NCI-H1092 (cell line): ENCODE measurements at regions not wholly inside any gene's neighbourhood (a gene's known extent, or its start where the extent isn't known, plus 50 kb on each side); places are given as distances from the start of the nearest gene placed in this dataset.
"Not testable (repeated sequence)": the region's sequence is repeated elsewhere in the genome, so short reads cannot be mapped to it uniquely, and the experiment has no call there.

ENCODE experiments used
- DNase-seq: peaks from one replicate; lab custom pipeline; 2025; lab: John Stamatoyannopoulos, UW

GRCh38 chr14:105600939-105601359, 74.6 kb downstream of the TMEM121 start:
- no peak for DNase-seq

- DNase-seq, result no peak
These were observed 75.2 kb downstream of the TMEM121 start for GRCh38 chr14:105601360-105602242.

GRCh38 chr14:105602243-105602750, 75.9 kb downstream of the TMEM121 start:
- no peak for DNase-seq

DNA sequence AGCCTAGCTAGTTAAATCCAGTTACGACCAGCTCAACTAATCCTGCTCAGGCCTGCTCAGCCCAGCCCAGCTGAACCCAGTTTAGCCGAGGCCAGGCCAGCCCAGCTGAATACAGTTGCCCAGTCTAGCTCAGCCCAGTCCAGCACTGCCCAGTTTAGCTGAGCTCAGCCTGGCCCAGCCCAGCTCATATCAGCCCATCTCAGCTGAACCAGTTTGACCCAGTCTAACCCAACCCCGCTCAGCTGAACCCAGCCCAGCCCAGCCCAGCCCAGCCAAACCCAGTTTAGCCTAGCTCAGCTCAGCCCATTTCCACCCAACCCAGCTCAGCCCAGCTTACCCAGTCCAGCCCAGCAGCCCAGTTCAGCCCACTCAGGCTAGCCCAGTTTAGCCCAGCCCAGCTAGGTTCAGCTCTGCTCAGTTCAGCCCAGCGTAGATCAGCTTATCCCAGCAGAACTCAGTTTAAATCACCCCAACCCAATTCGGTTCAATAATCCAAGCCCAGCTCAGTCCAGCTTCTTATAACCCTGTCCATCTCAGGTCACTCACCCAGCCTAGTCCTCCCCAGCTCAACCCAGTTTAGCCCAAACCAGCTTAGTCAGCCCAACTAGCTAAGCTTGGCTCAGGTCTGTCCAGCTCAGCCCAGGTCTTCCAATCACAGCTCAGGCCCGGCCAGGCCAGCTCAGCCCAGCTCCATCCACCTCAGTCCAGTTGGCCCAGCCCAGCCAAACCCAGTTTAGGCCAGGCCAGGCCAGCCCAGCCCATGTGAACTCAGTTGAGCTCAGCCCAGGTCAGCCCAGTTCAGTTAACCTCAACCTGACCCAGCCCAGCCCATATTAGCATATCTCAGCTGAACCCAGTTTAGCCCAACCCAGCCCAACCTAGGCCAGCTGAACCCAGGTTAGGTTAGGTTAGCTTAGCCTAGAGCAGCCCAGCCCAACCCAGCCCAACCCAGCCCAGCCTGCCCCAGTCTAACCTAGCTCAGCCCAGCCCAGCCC, 76.7 kb downstream of the TMEM121 start:
- DNase-seq, result no peak

DNA sequence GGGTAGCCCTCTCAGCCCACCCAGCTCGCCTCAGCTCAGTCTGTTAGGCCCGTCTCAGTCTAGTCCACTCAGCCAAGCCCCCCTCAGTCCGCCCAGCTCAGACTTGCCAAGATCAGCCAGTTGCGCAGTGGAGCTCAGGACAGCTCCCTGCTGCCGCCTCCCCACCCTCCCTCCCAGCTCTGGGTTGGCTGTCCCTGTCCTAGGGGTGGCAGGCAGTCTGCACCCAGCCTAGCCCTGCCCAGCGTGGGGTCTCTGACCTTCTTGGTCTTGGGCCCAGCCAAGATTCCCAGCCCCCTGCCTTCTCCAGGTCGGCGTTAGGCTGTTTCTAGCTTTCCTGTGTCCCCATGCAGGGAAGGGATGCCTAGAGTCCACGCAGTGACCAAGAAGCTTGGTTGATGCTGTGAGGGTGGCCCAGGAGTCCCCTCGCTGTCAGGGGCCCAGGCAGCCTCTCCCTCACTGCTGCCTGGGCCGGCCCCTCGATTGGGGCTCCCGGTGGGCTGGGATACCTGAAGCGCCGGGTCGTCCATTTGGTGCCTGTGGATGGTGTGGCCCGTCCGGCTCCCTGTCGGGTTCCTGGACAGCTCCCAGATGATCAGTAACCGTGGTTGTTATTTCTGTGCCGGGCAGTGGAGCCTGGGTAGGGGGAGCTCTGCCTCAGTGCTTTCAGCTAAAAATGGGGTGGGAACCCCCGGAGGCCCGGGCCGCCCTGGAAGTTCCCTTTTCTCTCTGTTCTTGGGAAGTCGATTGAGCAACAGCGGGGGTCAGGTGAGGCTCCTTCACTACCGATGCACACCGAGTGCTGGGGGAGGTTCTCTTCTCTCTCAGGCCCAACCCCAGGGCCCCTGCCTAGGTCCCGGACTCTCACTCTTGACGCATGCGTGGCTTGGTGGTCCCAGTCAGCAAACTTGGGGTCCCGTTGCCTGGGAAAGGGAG, 78.4 kb downstream of the TMEM121 start:
- not testable (repeated sequence) for DNase-seq

- DNase-seq, result no peak
These were observed 79.3 kb downstream of the TMEM121 start for GRCh38 chr14:105605464-105606304.

- DNase-seq, result not testable (repeated sequence)
These were observed 80.1 kb downstream of the TMEM121 start for GRCh38 chr14:105606305-105606975.

DNA sequence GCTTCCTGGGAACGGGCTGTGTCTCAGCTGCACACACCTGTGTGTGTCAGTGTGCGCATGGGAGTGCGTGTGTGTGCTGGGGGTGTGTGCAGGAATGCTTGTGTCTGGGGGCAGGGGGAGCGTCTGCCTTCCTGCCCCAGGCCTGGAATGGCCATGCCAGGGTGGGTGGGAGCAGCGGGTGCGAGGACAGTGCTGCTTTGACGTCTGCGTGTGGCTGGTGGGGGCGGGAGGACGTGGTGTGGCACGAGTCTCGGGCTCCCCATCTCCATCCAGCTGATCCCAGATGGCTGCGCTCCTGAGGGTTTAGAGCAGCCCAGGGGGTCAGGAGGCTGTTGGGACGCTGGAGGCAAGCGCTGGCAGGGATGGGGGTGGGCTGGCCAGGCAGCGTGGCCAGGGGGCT, 80.6 kb downstream of the TMEM121 start:
- not testable (repeated sequence) for DNase-seq

DNA sequence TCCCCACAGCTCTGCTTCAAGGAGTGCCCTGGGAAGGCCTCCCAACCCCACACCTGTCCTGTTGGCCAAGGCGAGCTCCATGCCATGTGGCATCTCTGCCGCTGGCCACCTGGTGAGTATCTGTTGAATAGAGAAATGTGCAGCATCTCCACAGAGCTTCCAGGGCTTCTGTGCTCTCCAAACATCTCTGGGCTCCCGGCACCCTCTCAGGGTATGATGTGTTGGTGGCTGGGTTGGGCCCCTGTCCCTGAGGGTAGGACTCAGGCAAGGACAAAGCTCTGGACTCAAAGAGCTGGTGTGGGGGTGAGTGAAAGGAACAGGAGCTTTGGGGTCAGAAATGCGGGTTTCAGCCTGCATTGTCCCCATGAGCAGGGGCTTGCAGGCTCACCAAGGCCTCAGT, 88.6 kb downstream of the TMEM121 start:
- DNase-seq, result not testable (repeated sequence)

GRCh38 chr14:105615986-105616801, 89.8 kb downstream of the TMEM121 start:
- not testable (repeated sequence) for DNase-seq

DNA sequence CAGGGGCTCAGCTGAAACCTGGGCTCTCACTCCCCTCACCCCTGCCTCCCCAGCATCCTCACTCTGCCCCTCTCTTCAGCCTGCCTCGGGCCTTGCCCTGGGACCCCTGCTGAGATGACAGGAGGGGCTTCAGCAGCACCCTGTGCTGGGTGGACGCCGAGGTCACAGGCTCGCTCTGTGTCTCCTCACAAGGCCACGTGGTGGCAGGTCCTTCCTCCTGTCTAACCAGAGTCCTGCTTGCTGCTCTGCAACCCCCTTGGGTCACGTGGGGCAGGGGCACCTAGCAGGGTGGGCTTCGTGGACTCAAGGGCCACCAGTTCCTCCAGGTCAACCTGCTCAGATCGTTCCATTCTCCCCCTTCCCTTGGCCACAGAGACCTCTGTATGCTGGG, 90.4 kb downstream of the TMEM121 start:
- no peak for DNase-seq

DNA sequence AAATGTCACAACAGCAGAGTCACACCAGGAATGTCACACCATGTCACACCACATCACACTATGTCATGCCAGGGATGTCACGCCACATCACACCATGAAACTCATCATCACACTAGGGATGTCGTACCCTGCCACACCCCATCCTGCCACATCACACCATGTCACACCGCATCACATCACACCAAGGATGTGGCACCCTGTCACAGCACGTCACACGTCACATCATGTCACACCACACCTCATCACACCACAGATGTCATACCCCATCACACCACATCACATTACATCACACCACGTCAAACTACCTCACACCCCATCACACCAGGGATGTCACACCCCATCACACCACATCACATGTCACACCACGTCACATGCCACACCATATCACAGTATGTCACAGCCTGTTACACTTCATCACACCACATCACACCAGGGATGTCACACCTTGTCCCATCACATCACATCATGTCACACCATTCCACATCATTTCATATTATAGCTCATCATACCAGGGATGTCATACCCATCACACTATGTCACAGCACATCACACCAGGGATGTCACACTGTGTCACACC, 90.9 kb downstream of the TMEM121 start:
- no peak for DNase-seq

DNA sequence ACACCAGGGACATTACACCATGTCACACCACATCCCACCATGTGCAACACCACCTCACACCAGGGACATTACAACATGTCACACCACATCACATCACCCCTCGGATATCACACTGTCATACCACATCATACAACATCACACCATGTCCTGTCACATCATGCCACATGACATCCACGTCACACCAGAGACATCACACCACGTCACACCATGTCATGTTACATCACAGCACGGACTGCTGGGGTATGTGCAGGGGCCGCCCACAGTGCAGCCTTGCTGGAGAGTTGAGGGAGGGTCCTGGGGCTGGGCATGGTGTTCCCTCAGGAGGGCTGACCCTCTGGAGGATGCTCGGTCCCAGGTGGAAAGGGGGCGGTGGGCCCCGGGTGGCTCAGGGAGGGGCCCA, 91.4 kb downstream of the TMEM121 start:
- DNase-seq, result not testable (repeated sequence)

- DNase-seq, result not testable (repeated sequence)
These were observed 92.9 kb downstream of the TMEM121 start for GRCh38 chr14:105619324-105619723.

DNA sequence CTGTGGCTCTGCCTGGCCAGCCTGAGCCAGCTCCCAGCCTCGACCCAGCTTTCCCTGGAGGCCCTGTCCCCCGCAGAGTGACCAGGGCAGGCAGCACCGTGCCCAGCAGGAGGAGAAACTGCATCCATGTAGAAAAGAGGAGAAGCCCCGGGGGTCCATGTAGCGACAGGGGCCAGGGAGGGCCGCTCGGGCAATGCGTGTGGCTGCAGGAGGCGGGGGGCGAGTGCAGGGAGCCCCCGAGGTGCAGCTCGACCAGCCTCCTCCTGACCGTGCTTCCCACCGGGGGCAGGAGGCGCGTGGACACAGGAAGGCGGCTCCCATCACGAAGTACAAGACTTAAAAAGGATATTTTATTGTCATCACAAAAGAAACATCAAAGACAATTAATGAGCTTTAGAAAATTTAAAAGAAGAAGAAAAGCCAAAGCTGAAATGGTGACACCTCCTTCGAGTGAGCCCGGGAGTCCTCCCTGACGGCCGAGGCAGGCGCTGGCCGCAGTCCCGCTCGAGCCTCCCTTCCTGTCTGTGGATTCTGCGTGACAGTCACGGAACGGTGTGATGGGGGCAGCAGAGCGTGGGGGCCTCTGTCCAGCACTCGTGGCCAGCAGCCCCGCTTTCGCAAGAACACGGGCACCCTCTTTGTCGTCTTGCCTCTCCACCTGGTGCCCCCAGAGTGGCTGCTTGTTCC, 93.9 kb downstream of the TMEM121 start:
- DNase-seq, result not testable (repeated sequence)

GRCh38 chr14:105620865-105621471, 94.6 kb downstream of the TMEM121 start:
- not testable (repeated sequence) for DNase-seq
